ENCODE measurements at regions not wholly inside any gene's neighbourhood (a gene's known extent, or its start where the extent isn't known, plus 50 kb on each side); places are given as distances from the start of the nearest gene placed in this dataset.

- WGBS (ENCODE audit: insufficient coverage, insufficient read length): no CpG with 5 or more reads among the region's 12 CpGs
Observed at GRCh38 chr13:33383724-33384577, 98.4 kb upstream of the STARD13 start.

GRCh38 chr13:33388286-33388998, 102.9 kb upstream of the STARD13 start:
- Histone ChIP-seq H3K27me3 (ENCODE audit: control insufficient read depth, insufficient read depth, low read length) (no peaks in the 10 kb centered on the region), H3K9me3 (ENCODE audit: control insufficient read depth, insufficient read depth, low read length) (no peaks in the 10 kb centered on the region), H3K4me1 (ENCODE audit: control insufficient read depth, insufficient read depth, low read length) (no peaks in the 10 kb centered on the region), H3K27ac (ENCODE audit: low read length) (no peak overlapping the region), H3K36me3 (ENCODE audit: control insufficient read depth, insufficient read depth, low read length) (no peaks in the 10 kb centered on the region), H3K4me3 (ENCODE audit: low read length) (no peak overlapping the region)
- no CpG with 5 or more reads among the region's 8 CpGs for WGBS (ENCODE audit: insufficient coverage, insufficient read length)
- DNase-seq (ENCODE audit: low read depth, low spot score): no peak

More at GRCh38 chr13:33383724-33384577, 98.4 kb upstream of the STARD13 start:
- H3K36me3 ChIP-seq (ENCODE audit: control insufficient read depth, insufficient read depth, low read length): no peaks in the 10 kb centered on the region
- no peak for DNase-seq (ENCODE audit: low read depth, low spot score)
- H3K27me3 ChIP-seq (ENCODE audit: control insufficient read depth, insufficient read depth, low read length): no peaks in the 10 kb centered on the region
- no peak overlapping the region for H3K27ac ChIP-seq (ENCODE audit: low read length)
- no peaks in the 10 kb centered on the region for H3K4me1 ChIP-seq (ENCODE audit: control insufficient read depth, insufficient read depth, low read length)
- no peak overlapping the region for H3K4me3 ChIP-seq (ENCODE audit: low read length)
- no peaks in the 10 kb centered on the region for H3K9me3 ChIP-seq (ENCODE audit: control insufficient read depth, insufficient read depth, low read length)

- no peak overlapping the region for H3K27ac ChIP-seq (ENCODE audit: low read length)
- no peaks in the 10 kb centered on the region for H3K36me3 ChIP-seq (ENCODE audit: control insufficient read depth, insufficient read depth, low read length)
- DNase-seq (ENCODE audit: low read depth, low spot score): no peak
- H3K27me3 ChIP-seq (ENCODE audit: control insufficient read depth, insufficient read depth, low read length): no peaks in the 10 kb centered on the region
- WGBS (ENCODE audit: insufficient coverage, insufficient read length): no CpG with 5 or more reads among the region's 4 CpGs
- no peak overlapping the region for H3K4me3 ChIP-seq (ENCODE audit: low read length)
- no peaks in the 10 kb centered on the region for H3K4me1 ChIP-seq (ENCODE audit: control insufficient read depth, insufficient read depth, low read length)
- H3K9me3 ChIP-seq (ENCODE audit: control insufficient read depth, insufficient read depth, low read length): no peaks in the 10 kb centered on the region
Observed at GRCh38 chr13:33392794-33393405, 107.3 kb upstream of the STARD13 start.

- H3K27me3 ChIP-seq (ENCODE audit: control insufficient read depth, insufficient read depth, low read length): no peaks in the 10 kb centered on the region
- H3K4me1 ChIP-seq (ENCODE audit: control insufficient read depth, insufficient read depth, low read length): no peaks in the 10 kb centered on the region
- no peaks in the 10 kb centered on the region for H3K9me3 ChIP-seq (ENCODE audit: control insufficient read depth, insufficient read depth, low read length)
- H3K27ac ChIP-seq (ENCODE audit: low read length): no peak overlapping the region
- H3K4me3 ChIP-seq (ENCODE audit: low read length): no peak overlapping the region
- WGBS (ENCODE audit: insufficient coverage, insufficient read length): 100% methylated on average over 1 of the region's 3 CpGs
- H3K36me3 ChIP-seq (ENCODE audit: control insufficient read depth, insufficient read depth, low read length): no peaks in the 10 kb centered on the region
- no peak for DNase-seq (ENCODE audit: low read depth, low spot score)
Observed at GRCh38 chr13:33394294-33394932, 108.9 kb upstream of the STARD13 start.

- no peaks in the 10 kb centered on the region for H3K27me3 ChIP-seq (ENCODE audit: control insufficient read depth, insufficient read depth, low read length)
- H3K4me3 ChIP-seq (ENCODE audit: low read length): no peak overlapping the region
- H3K36me3 ChIP-seq (ENCODE audit: control insufficient read depth, insufficient read depth, low read length): no peaks in the 10 kb centered on the region
- WGBS (ENCODE audit: insufficient coverage, insufficient read length): no CpG with 5 or more reads among the region's 4 CpGs
- H3K27ac ChIP-seq (ENCODE audit: low read length): no peak overlapping the region
- no peaks in the 10 kb centered on the region for H3K9me3 ChIP-seq (ENCODE audit: control insufficient read depth, insufficient read depth, low read length)
- H3K4me1 ChIP-seq (ENCODE audit: control insufficient read depth, insufficient read depth, low read length): no peaks in the 10 kb centered on the region
- no peak for DNase-seq (ENCODE audit: low read depth, low spot score)
Observed at GRCh38 chr13:33401238-33401637, 115.7 kb upstream of the STARD13 start.

GRCh38 chr13:33402975-33403374, 117.4 kb upstream of the STARD13 start:
- DNase-seq (ENCODE audit: low read depth, low spot score): no peak
- no peak overlapping the region for H3K4me3 ChIP-seq (ENCODE audit: low read length)
- H3K4me1 ChIP-seq (ENCODE audit: control insufficient read depth, insufficient read depth, low read length): no peaks in the 10 kb centered on the region
- no peaks in the 10 kb centered on the region for H3K9me3 ChIP-seq (ENCODE audit: control insufficient read depth, insufficient read depth, low read length)
- no peaks in the 10 kb centered on the region for H3K27me3 ChIP-seq (ENCODE audit: control insufficient read depth, insufficient read depth, low read length)
- WGBS (ENCODE audit: insufficient coverage, insufficient read length): no CpG with 5 or more reads among the region's 7 CpGs
- no peaks in the 10 kb centered on the region for H3K36me3 ChIP-seq (ENCODE audit: control insufficient read depth, insufficient read depth, low read length)
- H3K27ac ChIP-seq (ENCODE audit: low read length): no peak overlapping the region

- Histone ChIP-seq H3K27me3 (ENCODE audit: control insufficient read depth, insufficient read depth, low read length) (no peaks in the 10 kb centered on the region), H3K27ac (ENCODE audit: low read length) (no peak overlapping the region), H3K36me3 (ENCODE audit: control insufficient read depth, insufficient read depth, low read length) (no peaks in the 10 kb centered on the region), H3K9me3 (ENCODE audit: control insufficient read depth, insufficient read depth, low read length) (no peaks in the 10 kb centered on the region), H3K4me3 (ENCODE audit: low read length) (no peak overlapping the region), H3K4me1 (ENCODE audit: control insufficient read depth, insufficient read depth, low read length) (no peaks in the 10 kb centered on the region)
- no CpG with 5 or more reads among the region's 5 CpGs for WGBS (ENCODE audit: insufficient coverage, insufficient read length)
- DNase-seq (ENCODE audit: low read depth, low spot score): no peak
Observed at GRCh38 chr13:33403807-33404362, 118.3 kb upstream of the STARD13 start.

GRCh38 chr13:33405371-33405770, 119.8 kb upstream of the STARD13 start:
- Histone ChIP-seq H3K27me3 (ENCODE audit: control insufficient read depth, insufficient read depth, low read length) (no peaks in the 10 kb centered on the region), H3K4me3 (ENCODE audit: low read length) (no peak overlapping the region), H3K36me3 (ENCODE audit: control insufficient read depth, insufficient read depth, low read length) (no peaks in the 10 kb centered on the region), H3K27ac (ENCODE audit: low read length) (no peak overlapping the region), H3K4me1 (ENCODE audit: control insufficient read depth, insufficient read depth, low read length) (no peaks in the 10 kb centered on the region), H3K9me3 (ENCODE audit: control insufficient read depth, insufficient read depth, low read length) (no peaks in the 10 kb centered on the region)
- WGBS (ENCODE audit: insufficient coverage, insufficient read length): no CpG with 5 or more reads among the region's 2 CpGs
- no peak for DNase-seq (ENCODE audit: low read depth, low spot score)

- no peak for DNase-seq (ENCODE audit: low read depth, low spot score)
- no peaks in the 10 kb centered on the region for H3K36me3 ChIP-seq (ENCODE audit: control insufficient read depth, insufficient read depth, low read length)
- no peak overlapping the region for H3K27ac ChIP-seq (ENCODE audit: low read length)
- WGBS (ENCODE audit: insufficient coverage, insufficient read length): no CpG with 5 or more reads among the region's 1 CpG
- H3K9me3 ChIP-seq (ENCODE audit: control insufficient read depth, insufficient read depth, low read length): no peaks in the 10 kb centered on the region
- H3K27me3 ChIP-seq (ENCODE audit: control insufficient read depth, insufficient read depth, low read length): no peaks in the 10 kb centered on the region
- no peak overlapping the region for H3K4me3 ChIP-seq (ENCODE audit: low read length)
- 0 out of 2 replicates have a peak, but pooled peaks cover 1% of the 10 kb centered on the region for H3K4me1 ChIP-seq (ENCODE audit: control insufficient read depth, insufficient read depth, low read length)
Observed at GRCh38 chr13:33409673-33410510, 124.3 kb upstream of the STARD13 start.
